ENCODE measurements at regions not wholly inside any gene's neighbourhood (a gene's known extent, or its start where the extent isn't known, plus 50 kb on each side); places are given as distances from the start of the nearest gene placed in this dataset.
A peak's percentile ranks its signal among the peaks of the same experiment; 100 is the strongest.
"Not testable (repeated sequence)": the region's sequence is repeated elsewhere in the genome, so short reads cannot be mapped to it uniquely, and the experiment has no call there.

- no peak for DNase-seq (ENCODE audit: low spot score)
Measured at GRCh38 chr6:27742833-27743573, 169.2 kb downstream of the OR2B2 start.

GRCh38 chr6:27739902-27740301 is 172.3 kb downstream of the OR2B2 start:
- DNase-seq (ENCODE audit: low spot score), result not testable (repeated sequence)

GRCh38 chr6:27736686-27737085 is 175.5 kb downstream of the OR2B2 start:
- DNase-seq (ENCODE audit: low spot score), result no peak

- no peak for DNase-seq (ENCODE audit: low spot score)
Measured at GRCh38 chr6:27728442-27728841, 183.8 kb downstream of the OR2B2 start.

GRCh38 chr6:27726619-27727023 is 185.6 kb downstream of the OR2B2 start:
- no peak for DNase-seq (ENCODE audit: low spot score)

GRCh38 chr6:27720607-27721580 is 191.3 kb downstream of the OR2B2 start:
- DNase-seq (ENCODE audit: low spot score), result no peak

- not testable (repeated sequence) for DNase-seq (ENCODE audit: low spot score)
Measured at GRCh38 chr6:27719039-27719438, 193.2 kb downstream of the OR2B2 start.

GRCh38 chr6:27706431-27706830 is 205.8 kb downstream of the OR2B2 start:
- DNase-seq (ENCODE audit: low spot score), result no peak

- no peak for DNase-seq (ENCODE audit: low spot score)
Measured at GRCh38 chr6:27700337-27700736, 211.9 kb downstream of the OR2B2 start.

- no peak for DNase-seq (ENCODE audit: low spot score)
Measured at GRCh38 chr6:27694547-27694874, 217.7 kb downstream of the OR2B2 start.

GRCh38 chr6:27693766-27694546 is 218.2 kb downstream of the OR2B2 start:
- no peak for DNase-seq (ENCODE audit: low spot score)

GRCh38 chr6:27692133-27692532 is 219.2 kb upstream of the ZNF184 start:
- not testable (repeated sequence) for DNase-seq (ENCODE audit: low spot score)

GRCh38 chr6:27688014-27688586 is 215.2 kb upstream of the ZNF184 start:
- peak; percentile 83 for DNase-seq (ENCODE audit: low spot score)

- DNase-seq (ENCODE audit: low spot score), result peak; percentile 75
Measured at GRCh38 chr6:27687154-27688013, 214.5 kb upstream of the ZNF184 start.

- no peak for DNase-seq (ENCODE audit: low spot score)
Measured at GRCh38 chr6:27685279-27685678, 212.4 kb upstream of the ZNF184 start.

GRCh38 chr6:27684264-27685211 is 211.6 kb upstream of the ZNF184 start:
- no peak for DNase-seq (ENCODE audit: low spot score)

GRCh38 chr6:27679964-27680694 is 207.2 kb upstream of the ZNF184 start:
- DNase-seq (ENCODE audit: low spot score), result no peak

- no peak for DNase-seq (ENCODE audit: low spot score)
Measured at GRCh38 chr6:27679308-27679963, 206.5 kb upstream of the ZNF184 start.

- DNase-seq (ENCODE audit: low spot score), result no peak
Measured at GRCh38 chr6:27678469-27678868, 205.6 kb upstream of the ZNF184 start.

Data from pons (tissue), 1 donor.